OCI-LY3 (cell line): ENCODE measurements at regions not wholly inside any gene's neighbourhood (a gene's known extent, or its start where the extent isn't known, plus 50 kb on each side); places are given as distances from the start of the nearest gene placed in this dataset.
A peak's percentile ranks its signal among the peaks of the same experiment; 100 is the strongest.

Source experiments
- H2AFZ ChIP-seq: fragments of 200-600, 300-600 bp; shearing (Covaris generic); 2 replicates; pipeline ENCODE4 v1.6.0; 2014; ENCODE audit warnings: antibody characterized with exemption, low read depth, low read length
- H3K27ac ChIP-seq: fragments of 200-600, 300-600 bp; sonication (generic); 2 replicates; pipeline ENCODE4 v1.5.1; 2014; ENCODE audit warnings: mild to moderate bottlenecking, low read length, moderate library complexity, mixed read lengths
- H3K27me3 ChIP-seq: fragments of 200-600, 300-600 bp; sonication (generic); 2 replicates; pipeline ENCODE4 v1.6.1; 2014; ENCODE audit warnings: low read depth, low read length, mixed read lengths
- H3K36me3 ChIP-seq: fragments of 200-600, 300-600 bp; sonication (generic); replicated peaks from 2 replicates; pipeline ENCODE3; 2014; ENCODE audit warnings: low read depth, low read length, mixed read lengths
- H3K4me1 ChIP-seq: fragments of 300-600, 200-600 bp; sonication (generic); 2 replicates; pipeline ENCODE4 v1.6.1; 2014; ENCODE audit warnings: low read length, mixed read lengths
- H3K4me2 ChIP-seq: fragments of 200-600, 300-600 bp; sonication (generic); 2 replicates; pipeline ENCODE4 v1.6.1; 2014; ENCODE audit warnings: low read length, mixed read lengths
- H3K4me3 ChIP-seq: fragments of 300-600, 200-600 bp; sonication (generic); 2 replicates; pipeline ENCODE4 v1.5.1; 2014; ENCODE audit warnings: antibody characterized with exemption, mild to moderate bottlenecking, low read length, moderate library complexity
- H3K79me2 ChIP-seq: fragments of 300-600, 200-600 bp; shearing (Covaris generic); 2 replicates; pipeline ENCODE4 v1.6.1; 2014; ENCODE audit warnings: mild to moderate bottlenecking, low read length, mixed read lengths
- H3K9ac ChIP-seq: fragments of 300-600, 200-600 bp; shearing (Covaris generic); 2 replicates; pipeline ENCODE4 v1.6.0; 2014; ENCODE audit warnings: mild to moderate bottlenecking, low read length, moderate library complexity
- H3K9me3 ChIP-seq: fragments of 200-600, 300-600 bp; shearing (Covaris generic); 2 replicates; pipeline ENCODE4 v1.6.1; 2014; ENCODE audit warnings: low read length, mixed read lengths; ENCODE audit not compliant: insufficient read depth
- H4K20me1 ChIP-seq: fragments of 200-600, 300-600 bp; sonication (generic); 2 replicates; pipeline ENCODE4 v1.6.1; 2016; ENCODE audit warnings: low read length, mixed read lengths; ENCODE audit not compliant: insufficient read depth
- EZH2phosphoT487 ChIP-seq: fragments of 200-600 bp; shearing (Covaris generic); IDR thresholded peaks from 2 replicates; pipeline ENCODE4 v1.6.1; 2018; ENCODE audit warnings: antibody characterized with exemption, mixed run types, low read depth
- TF ChIP-seq, protein P1 (sequence below): fragments of 200-600, 300-600 bp; sonication (generic); IDR thresholded peaks from 2 replicates; pipeline ENCODE4 v1.5.1; 2014; ENCODE audit warnings: antibody characterized with exemption, low read length, low read depth

DNA sequence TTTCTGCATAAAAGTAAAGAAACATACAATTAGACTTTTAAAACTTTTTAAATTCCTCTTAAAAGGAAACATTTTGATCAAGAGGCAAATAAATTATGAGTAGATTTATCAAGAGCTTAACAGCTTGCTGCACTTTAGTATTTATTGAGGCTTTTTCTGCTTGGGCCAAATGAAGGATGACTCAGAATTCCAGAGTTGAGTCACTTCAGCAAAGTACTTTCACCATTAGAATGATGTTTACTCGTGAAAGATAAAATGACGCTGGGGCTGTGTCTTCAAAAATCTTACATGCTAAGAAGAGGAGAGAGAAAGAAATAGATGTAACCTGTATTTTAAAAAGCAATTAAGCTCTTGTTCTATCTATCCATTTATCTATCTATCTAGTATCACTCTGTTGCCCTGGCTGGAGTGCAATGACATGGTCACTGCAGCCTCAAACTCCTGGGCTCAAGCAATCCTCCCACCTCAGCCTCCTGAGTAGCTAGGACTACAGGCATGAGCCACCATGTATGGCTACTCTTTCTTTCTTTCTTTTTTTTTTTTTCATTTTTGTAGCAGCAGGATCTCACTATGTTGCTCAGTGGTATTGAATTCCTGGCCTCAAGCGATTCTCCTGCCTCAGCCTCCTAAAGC is 75.3 kb upstream of the RIOK3 start:
- no peaks in the 10 kb centered on the region for H3K79me2 ChIP-seq
- no peak overlapping the region for H2AFZ ChIP-seq
- peaks cover 27% of the 10 kb centered on the region for H3K4me1 ChIP-seq
- H3K36me3 ChIP-seq, result peaks cover 2% of the 10 kb centered on the region
- no peaks in the 10 kb centered on the region for H3K27me3 ChIP-seq
- H3K4me3 ChIP-seq, result peak overlapping the region; percentile 38
- H3K9me3 ChIP-seq, result no peaks in the 10 kb centered on the region
- H3K4me2 ChIP-seq, result peak overlapping the region; percentile 62
- TF ChIP-seq, protein P1, sequence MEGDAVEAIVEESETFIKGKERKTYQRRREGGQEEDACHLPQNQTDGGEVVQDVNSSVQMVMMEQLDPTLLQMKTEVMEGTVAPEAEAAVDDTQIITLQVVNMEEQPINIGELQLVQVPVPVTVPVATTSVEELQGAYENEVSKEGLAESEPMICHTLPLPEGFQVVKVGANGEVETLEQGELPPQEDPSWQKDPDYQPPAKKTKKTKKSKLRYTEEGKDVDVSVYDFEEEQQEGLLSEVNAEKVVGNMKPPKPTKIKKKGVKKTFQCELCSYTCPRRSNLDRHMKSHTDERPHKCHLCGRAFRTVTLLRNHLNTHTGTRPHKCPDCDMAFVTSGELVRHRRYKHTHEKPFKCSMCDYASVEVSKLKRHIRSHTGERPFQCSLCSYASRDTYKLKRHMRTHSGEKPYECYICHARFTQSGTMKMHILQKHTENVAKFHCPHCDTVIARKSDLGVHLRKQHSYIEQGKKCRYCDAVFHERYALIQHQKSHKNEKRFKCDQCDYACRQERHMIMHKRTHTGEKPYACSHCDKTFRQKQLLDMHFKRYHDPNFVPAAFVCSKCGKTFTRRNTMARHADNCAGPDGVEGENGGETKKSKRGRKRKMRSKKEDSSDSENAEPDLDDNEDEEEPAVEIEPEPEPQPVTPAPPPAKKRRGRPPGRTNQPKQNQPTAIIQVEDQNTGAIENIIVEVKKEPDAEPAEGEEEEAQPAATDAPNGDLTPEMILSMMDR, result no peak
- TF ChIP-seq EZH2phosphoT487, result no peak
- H3K27ac ChIP-seq, result peak overlapping the region; percentile 67
- peak overlapping the region; percentile 39 for H3K9ac ChIP-seq
- no peaks in the 10 kb centered on the region for H4K20me1 ChIP-seq

DNA sequence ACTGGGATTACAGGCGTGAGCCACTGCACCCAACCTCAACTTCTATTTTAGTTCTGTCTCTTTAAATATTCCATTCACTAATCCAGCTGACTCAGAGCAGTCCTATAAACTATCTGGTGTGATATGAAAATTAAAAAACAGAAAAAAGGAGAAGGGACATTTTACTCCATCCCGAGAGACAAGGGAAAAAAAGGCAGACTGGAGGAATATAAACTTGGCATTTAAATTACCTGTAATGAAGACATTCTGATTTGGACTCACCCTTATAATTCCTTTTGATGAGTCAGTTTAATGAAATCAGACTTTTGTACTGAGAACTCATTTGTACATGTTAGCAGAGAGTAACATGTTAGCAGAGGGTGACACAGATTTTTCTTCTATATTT is 74.8 kb upstream of the RIOK3 start:
- H3K4me3 ChIP-seq, result peak overlapping the region; percentile 32; the same call in 1 of the 2 replicates
- H3K4me1 ChIP-seq, result peaks cover 27% of the 10 kb centered on the region
- peak overlapping the region; percentile 67 for H3K27ac ChIP-seq
- no peaks in the 10 kb centered on the region for H3K27me3 ChIP-seq
- no peaks in the 10 kb centered on the region for H3K9me3 ChIP-seq
- TF ChIP-seq EZH2phosphoT487, result no peak
- TF ChIP-seq, protein P1, result no peak
- H3K36me3 ChIP-seq, result peaks cover 2% of the 10 kb centered on the region
- H3K4me2 ChIP-seq, result peak overlapping the region; percentile 62
- peak overlapping the region; percentile 2; the same call in 1 of the 2 replicates for H3K9ac ChIP-seq
- no peaks in the 10 kb centered on the region for H3K79me2 ChIP-seq
- no peak overlapping the region for H2AFZ ChIP-seq
- H4K20me1 ChIP-seq, result no peaks in the 10 kb centered on the region

DNA sequence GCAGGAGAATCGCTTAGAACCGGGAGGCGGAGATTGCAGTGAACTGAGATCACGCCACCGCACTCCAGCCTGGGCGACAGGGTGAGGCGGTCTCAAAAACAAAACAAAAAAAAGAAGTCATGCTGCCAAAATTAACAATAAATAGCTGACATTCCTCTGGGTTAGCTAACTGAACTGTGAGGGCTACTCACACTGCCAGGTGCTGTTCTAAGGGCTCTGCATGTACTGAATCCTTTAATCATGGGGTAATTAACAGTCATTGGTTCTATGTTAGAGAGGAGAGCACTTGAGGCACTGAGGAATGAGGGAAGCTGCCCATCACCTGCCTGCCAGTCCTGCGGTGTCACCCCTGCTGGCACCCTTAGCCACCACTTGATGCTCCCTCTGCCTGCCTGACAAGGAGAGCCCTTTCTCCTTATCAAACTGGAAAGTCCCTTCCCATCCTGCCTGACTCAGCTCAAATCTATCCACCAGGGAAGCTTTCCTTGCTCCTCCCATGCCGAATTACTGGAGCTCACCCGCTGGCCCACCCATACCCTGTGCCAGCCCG is 73.0 kb upstream of the RIOK3 start:
- Histone ChIP-seq H2AFZ (no peak overlapping the region), H3K4me3 (no peak overlapping the region), H4K20me1 (no peaks in the 10 kb centered on the region), H3K27ac (no peak overlapping the region), H3K4me2 (no peak overlapping the region), H3K9me3 (no peaks in the 10 kb centered on the region), H3K79me2 (no peaks in the 10 kb centered on the region), H3K36me3 (peaks cover 2% of the 10 kb centered on the region), H3K4me1 (peaks cover 36% of the 10 kb centered on the region), H3K9ac (no peak overlapping the region), H3K27me3 (no peaks in the 10 kb centered on the region)
- no peak for TF ChIP-seq EZH2phosphoT487
- TF ChIP-seq, protein P1, result no peak

DNA sequence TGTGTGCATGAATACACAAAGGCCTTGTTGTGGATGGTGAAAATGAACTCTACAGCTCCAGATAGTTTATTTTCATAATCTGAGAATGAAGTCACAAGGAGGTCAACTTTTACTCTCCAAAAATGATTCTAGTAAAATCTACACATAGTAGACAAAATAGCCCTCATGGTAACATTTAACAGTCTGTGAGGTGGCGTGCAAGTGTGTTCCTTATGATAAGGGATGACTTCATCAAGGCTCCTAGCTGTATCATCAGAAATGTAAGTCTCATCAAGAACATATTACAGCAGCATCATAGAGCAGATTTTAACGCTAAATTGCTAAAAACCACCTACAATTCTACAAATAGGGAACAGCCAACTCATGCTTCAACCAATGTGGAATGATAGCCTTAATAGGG is 72.3 kb upstream of the RIOK3 start:
- TF ChIP-seq, protein P1, result no peak
- no peak for TF ChIP-seq EZH2phosphoT487
- Histone ChIP-seq H3K9me3 (no peaks in the 10 kb centered on the region), H3K4me2 (no peak overlapping the region), H3K27ac (no peak overlapping the region), H4K20me1 (no peaks in the 10 kb centered on the region), H3K4me1 (peaks cover 43% of the 10 kb centered on the region), H3K9ac (no peak overlapping the region), H3K36me3 (peaks cover 2% of the 10 kb centered on the region), H3K4me3 (no peak overlapping the region), H3K27me3 (no peaks in the 10 kb centered on the region), H2AFZ (no peak overlapping the region), H3K79me2 (no peaks in the 10 kb centered on the region)
